ENCODE measurements at regions not wholly inside any gene's neighbourhood (a gene's known extent, or its start where the extent isn't known, plus 50 kb on each side); places are given as distances from the start of the nearest gene placed in this dataset.
A peak's percentile ranks its signal among the peaks of the same experiment; 100 is the strongest.

DNA sequence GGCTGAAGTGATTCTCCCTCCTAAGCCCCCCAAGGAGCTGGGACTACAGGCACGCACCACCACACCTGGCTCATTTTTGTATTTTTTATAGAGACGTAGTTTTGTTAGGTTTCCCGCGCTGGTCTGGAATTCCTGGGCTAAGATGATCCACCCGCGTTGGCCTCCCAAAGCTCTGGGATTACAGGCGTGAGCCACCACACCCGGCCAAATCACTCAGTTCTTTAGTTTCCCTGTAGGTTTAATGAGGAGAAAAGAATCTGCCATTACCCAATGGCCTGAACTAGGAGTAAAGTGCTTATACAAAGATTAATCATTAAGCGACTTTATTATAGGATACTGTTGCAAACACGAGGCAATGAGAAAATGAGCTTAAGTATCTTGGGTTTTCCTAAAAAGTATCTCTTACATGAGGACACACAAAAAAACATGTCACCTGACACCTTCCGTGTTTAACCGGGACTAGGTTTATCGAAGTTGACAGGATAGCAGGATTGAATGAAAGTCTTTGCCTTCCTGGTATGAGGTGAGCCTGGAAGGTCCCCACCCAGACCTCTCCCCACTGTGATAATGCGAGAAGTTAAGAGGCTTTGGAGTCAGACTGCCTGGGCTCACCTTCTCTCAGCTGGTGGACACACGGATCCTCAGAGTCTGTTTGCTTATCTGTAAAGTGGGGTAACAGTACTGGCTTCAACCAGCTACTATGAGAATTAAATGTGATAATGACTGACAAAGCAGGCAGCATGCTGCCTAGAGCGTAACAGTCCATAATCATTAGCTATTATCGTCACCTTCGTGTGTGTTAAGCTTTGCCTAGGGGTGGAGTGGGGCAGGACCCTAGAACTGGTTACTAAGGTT, 133.5 kb upstream of the KRAS start:
- Histone ChIP-seq H3K27ac (ENCODE audit: low read depth, low read length) (no peak overlapping the region), H3K27me3 (replicated peaks in 1 of 4; ENCODE audit: control insufficient read depth in 3 of 4, extremely low read depth in 1 of 4, insufficient read depth in 3 of 4, low read length in 3 of 4) (peaks cover 0 to 20% (median 10%) of the 10 kb centered on the region in 4 experiments; a peak in 6 of 7 replicates), H3K4ac (replicated peaks; ENCODE audit: insufficient read length, low read depth, low read length) (no peak overlapping the region), H3K56ac (replicated peaks; ENCODE audit: insufficient read length, low read depth, low read length) (no peak overlapping the region), H3K4me1 (replicated peaks in 1 of 4; ENCODE audit: control insufficient read depth in 3 of 4, insufficient read depth in 4 of 4, low read length in 3 of 4) (peaks cover 0 to 8% (median 1%) of the 10 kb centered on the region in 4 experiments; a peak in 4 of 7 replicates), H3K9ac (replicated peaks in 1 of 4; ENCODE audit: extremely low read depth in 1 of 4, low read depth in 3 of 4, low read length in 3 of 4) (peak overlapping the region in 2 of 4 experiments; percentile 94 to 95; a peak in 1 of 7 replicates), H4K20me1 (replicated peaks in 1 of 2; ENCODE audit: control insufficient read depth in 1 of 2, insufficient read depth in 2 of 2, low read length in 2 of 2) (no peaks in the 10 kb centered on the region), H3K36me3 (ENCODE audit: control insufficient read depth in 2 of 4, insufficient read depth in 4 of 4, low read length in 3 of 4) (no peaks in the 10 kb centered on the region), H4K5ac (ENCODE audit: insufficient read length, low read depth, low read length) (no peak overlapping the region), H3K9me3 (ENCODE audit: insufficient read depth in 2 of 2, low read depth in 1 of 2, low read length in 1 of 2) (no peaks in the 10 kb centered on the region), H2BK12ac (ENCODE audit: low read depth, low read length) (no peak overlapping the region; the same call in 1 of the 2 replicates), H3K18ac (ENCODE audit: extremely low read depth, low read length) (no peak overlapping the region), H3K4me3 (ENCODE audit: extremely low read depth in 1 of 4, insufficient read depth in 2 of 4, low read depth in 3 of 4, low read length in 4 of 4) (peak overlapping the region in 3 of 4 experiments; percentile 59 to 79 (median 77); a peak in 2 of 8 replicates), H3K23me2 (ENCODE audit: low read depth, low read length) (peaks cover 14% of the 10 kb centered on the region), H2BK15ac (ENCODE audit: low read length) (no peak overlapping the region), H4K91ac (replicated peaks; ENCODE audit: insufficient read length, low read length) (no peak overlapping the region), H3K79me2 (ENCODE audit: control insufficient read depth in 1 of 2, insufficient read depth in 2 of 2, low read length in 2 of 2) (no peaks in the 10 kb centered on the region), H2BK120ac (replicated peaks; ENCODE audit: low read depth, low read length) (no peak overlapping the region), H4K8ac (ENCODE audit: extremely low read depth, insufficient read depth, low read length) (no peak overlapping the region), H2BK20ac (ENCODE audit: low read length) (no peak overlapping the region), H2AFZ (ENCODE audit: low read length) (no peak overlapping the region), H2BK5ac (ENCODE audit: low read depth, low read length) (no peak overlapping the region), H3K4me2 (ENCODE audit: insufficient read depth in 1 of 2, low read depth in 2 of 2, low read length in 2 of 2) (peak overlapping the region; percentile 93 to 97), H2AK5ac (ENCODE audit: low read depth, low read length) (no peak overlapping the region; the same call in 1 of the 2 replicates), H3K23ac (ENCODE audit: insufficient read length) (no peak overlapping the region), H3K14ac (ENCODE audit: insufficient read length) (no peak overlapping the region), H3K79me1 (ENCODE audit: low read depth, low read length) (no peaks in the 10 kb centered on the region)
- DNase-seq (ENCODE audit: low read depth in 1 of 2, low spot score in 2 of 2): no peak
- 92% methylated on average over 17 of the region's 18 CpGs; no CpG with 5 or more reads in 1 of the 2 experiments for WGBS, 2 experiments (ENCODE audit: extremely low coverage in 1 of 2, insufficient coverage in 1 of 2, insufficient read length in 1 of 2, insufficient replicate concordance in 2 of 2, low coverage in 1 of 2, low lambda C conversion rate in 2 of 2, missing lambda C conversion rate in 1 of 2)
- no peak for FAIRE-seq
- POLR2A ChIA-PET (ENCODE audit: partially characterized antibody): interaction anchor here (0.7 to 1.8 kb wide), 4 partner anchors 17 to 186 kb away, joined by 3 to 7 read pairs (median 4); no protein-coding TSS in a partner anchor
- CTCF ChIA-PET (ENCODE audit: partially characterized antibody): interaction anchor here (1.0 to 2.0 kb wide), 7 partner anchors 10 to 249 kb away, joined by 3 to 9 read pairs (median 3); no protein-coding TSS in a partner anchor
- no peak for TF ChIP-seq KDM1A (IDR thresholded peaks at IDR 0.05; ENCODE audit: borderline replicate concordance, low read length)
- no peak for TF ChIP-seq MAFK (IDR thresholded peaks at IDR 0.05; ENCODE audit: low read depth, low read length)
- TF ChIP-seq TAF7 (optimal IDR thresholded peaks at IDR 0.05; ENCODE audit: borderline replicate concordance, low read depth, low read length): no peak
- TF ChIP-seq SAP30 (IDR thresholded peaks at IDR 0.05; ENCODE audit: insufficient read depth, insufficient replicate concordance, low read length): no peak
- TF ChIP-seq RAD21 (IDR thresholded peaks at IDR 0.05 in 1 of 2, conservative IDR thresholded peaks at IDR 0.05 in 1 of 2; ENCODE audit: low read depth in 2 of 2, low read length in 2 of 2): no peak
- no peak for TF ChIP-seq EGR1 (IDR thresholded peaks at IDR 0.05; ENCODE audit: borderline replicate concordance, low read depth, low read length)
- no peak for TF ChIP-seq SP1 (IDR thresholded peaks at IDR 0.05; ENCODE audit: low read depth, low read length)
- no peak for TF ChIP-seq KDM5A (IDR thresholded peaks at IDR 0.05; ENCODE audit: low read length)
- TF ChIP-seq JUN (IDR thresholded peaks at IDR 0.05; ENCODE audit: low read depth, low read length): no peak
- no peak for TF ChIP-seq SP2 (IDR thresholded peaks at IDR 0.05; ENCODE audit: low read length)
- no peak for TF ChIP-seq YY1 (IDR thresholded peaks at IDR 0.05; ENCODE audit: low read depth, low read length)
- no peak for TF ChIP-seq RXRA (IDR thresholded peaks at IDR 0.05; ENCODE audit: insufficient read depth, low read depth, low read length)

Measured in H1 (cell line).